Esophagus muscularis mucosa (tissue), 4 donors: ENCODE measurements at regions not wholly inside any gene's neighbourhood (a gene's known extent, or its start where the extent isn't known, plus 50 kb on each side); places are given as distances from the start of the nearest gene placed in this dataset.

ENCODE experiments used
- DNase-seq: peaks from one replicate; pipeline ENCODE4 v3.0.0-alpha.2; 2017; ENCODE audit errors: extremely low spot score
- H3K27ac ChIP-seq, 4 donors: fragments of 200-600 bp; sonication (generic); replicated peaks in 1 of 4; 1 replicate in 3 of 4; 2 replicates in 1 of 4; pipeline ENCODE4 v1.5.1; 2016 to 2019; ENCODE audit warnings: mild to moderate bottlenecking in 1 of 4
- H3K27me3 ChIP-seq, 4 donors: fragments of 200-600 bp; sonication (generic); one replicate each; pipeline versions ENCODE4 v1.5.1 to v1.6.0; 2016 to 2019
- H3K36me3 ChIP-seq, 4 donors: fragments of 200-600 bp; sonication (generic); one replicate each; pipeline ENCODE4 v1.5.1; 2016 to 2019
- H3K4me1 ChIP-seq, 4 donors: fragments of 200-600 bp; sonication (generic); one replicate each; pipeline ENCODE4 v1.5.1; 2016 to 2019
- H3K4me3 ChIP-seq, 4 donors: fragments of 200-600 bp; sonication (generic); 1 replicate in 2 of 4; 2 replicates in 2 of 4; pipeline ENCODE4 v1.5.1; 2016 to 2019; ENCODE audit warnings: mild to moderate bottlenecking in 4 of 4, moderate library complexity in 1 of 4
- H3K9me3 ChIP-seq, 4 donors: fragments of 200-600 bp; sonication (generic); 1 replicate in 3 of 4; 2 replicates in 1 of 4; pipeline ENCODE4 v1.5.1; 2016 to 2019
- CTCF ChIP-seq, 3 experiments: fragments of 200-600 bp in 2 of 3; fragments of 450-650 bp in 1 of 3; sonication (generic) in 2 of 3; IDR thresholded peaks; one replicate each; pipeline ENCODE4 v1.5.1; 2017 to 2019; ENCODE audit warnings: antibody characterized with exemption in 3 of 3, mild to moderate bottlenecking in 2 of 3, moderate library complexity in 1 of 3
- EP300 ChIP-seq: sonication (generic); formaldehyde crosslinking; IDR thresholded peaks from one replicate; pipeline ENCODE4 v1.6.1; 2017; ENCODE audit warnings: antibody characterized with exemption
- POLR2A ChIP-seq: fragments of 450-650 bp; IDR thresholded peaks from one replicate; pipeline ENCODE4 v1.6.1; 2017; ENCODE audit warnings: antibody characterized with exemption, moderate library complexity, mild to moderate bottlenecking, low read depth
- POLR2AphosphoS5 ChIP-seq, 2 donors: sonication (generic); formaldehyde crosslinking; IDR thresholded peaks; one replicate each; pipeline ENCODE4 v1.6.1; 2017; ENCODE audit warnings: antibody characterized with exemption in 2 of 2
- WGBS: methylation state at CpG from one replicate; pipeline ENCODE4 v1.1.5; 2018; 5-methylcytosine and 5-hydroxymethylcytosine counted together
- intact Hi-C: fragments of 100-400 bp; cut with DNase I; formaldehyde crosslinking; loops from one replicate; pipeline ENCODE4 v1.15.1; 2023

DNA sequence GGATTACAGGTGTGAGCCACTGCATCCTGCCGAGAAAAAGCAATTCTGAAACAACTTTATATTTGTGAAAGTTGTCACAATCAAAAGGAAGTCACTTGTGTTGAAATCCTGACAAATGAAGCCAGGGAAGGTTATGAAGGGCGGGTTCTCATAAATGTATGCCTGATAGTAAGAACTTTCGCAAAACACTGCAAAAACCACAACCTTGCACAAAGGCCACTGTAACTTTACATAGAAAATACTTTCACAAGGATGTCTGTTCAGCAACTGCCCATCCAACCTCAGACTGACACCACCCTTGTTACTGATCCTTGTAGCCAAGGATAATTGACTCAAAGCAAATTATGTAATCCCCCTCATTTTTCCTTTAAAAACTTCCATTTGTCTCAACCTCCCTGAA, 90.6 kb downstream of the SLC4A3 start:
- intact Hi-C loops, result no loop called here

GRCh38 chr2:219719521-219719920, 92.1 kb downstream of the SLC4A3 start:
- no peak overlapping the region for H3K4me3 ChIP-seq
- peaks cover 0 to 7% (median 0%) of the 10 kb centered on the region in 4 donors for H3K4me1 ChIP-seq
- no peaks in the 10 kb centered on the region for H3K9me3 ChIP-seq
- intact Hi-C loops, result no loop called here
- TF ChIP-seq CTCF (IDR thresholded peaks at IDR 0.05), result no peak
- TF ChIP-seq POLR2A, result no peak
- TF ChIP-seq EP300, result no peak
- no peak for TF ChIP-seq POLR2AphosphoS5 (IDR thresholded peaks at IDR 0.05)
- WGBS, result 76% methylated on average over 4 of the region's 4 CpGs
- peaks cover 0 to 5% (median 0%) of the 10 kb centered on the region in 4 donors for H3K27me3 ChIP-seq
- H3K27ac ChIP-seq, result no peak overlapping the region
- DNase-seq, result peak; percentile 55
- H3K36me3 ChIP-seq, result no peaks in the 10 kb centered on the region

More for the DNA sequence above, 90.6 kb downstream of the SLC4A3 start:
- H3K9me3 ChIP-seq, result peaks cover 0 to 3% (median 0%) of the 10 kb centered on the region in 4 donors
- no peak overlapping the region for H3K27ac ChIP-seq
- WGBS, result 90% methylated on average over 3 of the region's 3 CpGs
- H3K4me1 ChIP-seq, result no peaks in the 10 kb centered on the region
- H3K36me3 ChIP-seq, result no peaks in the 10 kb centered on the region
- DNase-seq, result peak; percentile 21
- TF ChIP-seq CTCF (IDR thresholded peaks at IDR 0.05) (no peak), EP300 (no peak), POLR2AphosphoS5 (IDR thresholded peaks at IDR 0.05) (no peak), POLR2A (no peak)
- H3K27me3 ChIP-seq, result peaks cover 0 to 5% (median 0%) of the 10 kb centered on the region in 4 donors
- no peak overlapping the region for H3K4me3 ChIP-seq

DNA sequence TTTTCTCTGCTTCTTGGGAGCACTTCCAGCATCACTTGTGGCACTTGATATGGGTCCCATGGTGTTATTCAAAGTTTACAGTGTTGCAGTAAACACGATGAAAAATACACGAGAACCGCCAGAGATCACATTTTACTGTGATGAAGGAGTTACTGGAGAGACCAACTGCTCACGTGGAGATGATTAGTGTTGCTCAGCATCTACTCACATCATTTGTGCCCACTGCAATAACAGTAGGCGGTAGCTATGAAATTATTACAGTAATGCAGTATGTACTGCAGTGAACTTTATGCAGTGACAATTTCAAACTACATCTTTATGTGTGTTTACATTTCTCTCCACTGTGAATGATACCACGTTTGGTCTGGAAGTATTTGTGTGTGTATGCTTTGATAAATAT, 93.5 kb downstream of the SLC4A3 start:
- Histone ChIP-seq H3K27ac (no peak overlapping the region), H3K27me3 (peaks cover 0 to 5% (median 0%) of the 10 kb centered on the region in 4 donors), H3K4me1 (peaks cover 0 to 10% (median 0%) of the 10 kb centered on the region in 4 donors), H3K9me3 (no peaks in the 10 kb centered on the region), H3K36me3 (no peaks in the 10 kb centered on the region), H3K4me3 (no peak overlapping the region)
- TF ChIP-seq CTCF (IDR thresholded peaks at IDR 0.05) (no peak), POLR2A (no peak), POLR2AphosphoS5 (IDR thresholded peaks at IDR 0.05) (no peak), EP300 (no peak)
- WGBS, result 82% methylated on average over 6 of the region's 6 CpGs
- peak; percentile 29 for DNase-seq
- intact Hi-C loops, result no loop called here

GRCh38 chr2:219722276-219722879, 94.9 kb downstream of the SLC4A3 start:
- Histone ChIP-seq H3K9me3 (no peaks in the 10 kb centered on the region), H3K36me3 (no peaks in the 10 kb centered on the region), H3K27me3 (peaks cover 0 to 5% (median 0%) of the 10 kb centered on the region in 4 donors), H3K4me1 (peaks cover 0 to 10% (median 0%) of the 10 kb centered on the region in 4 donors), H3K27ac (no peak overlapping the region), H3K4me3 (no peak overlapping the region)
- TF ChIP-seq EP300 (no peak), CTCF (IDR thresholded peaks at IDR 0.05) (no peak), POLR2AphosphoS5 (IDR thresholded peaks at IDR 0.05) (no peak), POLR2A (no peak)
- no peak for DNase-seq
- intact Hi-C loops, result no loop called here
- WGBS, result 99% methylated on average over 8 of the region's 10 CpGs

GRCh38 chr2:219723311-219723710, 95.9 kb downstream of the SLC4A3 start:
- H3K4me1 ChIP-seq, result peaks cover 0 to 10% (median 0%) of the 10 kb centered on the region in 4 donors
- DNase-seq, result peak; percentile 47
- TF ChIP-seq POLR2AphosphoS5 (IDR thresholded peaks at IDR 0.05) (no peak), CTCF (IDR thresholded peaks at IDR 0.05) (no peak), EP300 (no peak), POLR2A (no peak)
- WGBS, result 71% methylated on average over 4 of the region's 4 CpGs
- intact Hi-C loops, result no loop called here
- H3K27me3 ChIP-seq, result no peaks in the 10 kb centered on the region
- no peaks in the 10 kb centered on the region for H3K9me3 ChIP-seq
- H3K27ac ChIP-seq, result no peak overlapping the region
- no peaks in the 10 kb centered on the region for H3K36me3 ChIP-seq
- H3K4me3 ChIP-seq, result no peak overlapping the region
